ENCODE measurements at regions not wholly inside any gene's neighbourhood (a gene's known extent, or its start where the extent isn't known, plus 50 kb on each side); places are given as distances from the start of the nearest gene placed in this dataset.
"Not testable (repeated sequence)": the region's sequence is repeated elsewhere in the genome, so short reads cannot be mapped to it uniquely, and the experiment has no call there.

DNA sequence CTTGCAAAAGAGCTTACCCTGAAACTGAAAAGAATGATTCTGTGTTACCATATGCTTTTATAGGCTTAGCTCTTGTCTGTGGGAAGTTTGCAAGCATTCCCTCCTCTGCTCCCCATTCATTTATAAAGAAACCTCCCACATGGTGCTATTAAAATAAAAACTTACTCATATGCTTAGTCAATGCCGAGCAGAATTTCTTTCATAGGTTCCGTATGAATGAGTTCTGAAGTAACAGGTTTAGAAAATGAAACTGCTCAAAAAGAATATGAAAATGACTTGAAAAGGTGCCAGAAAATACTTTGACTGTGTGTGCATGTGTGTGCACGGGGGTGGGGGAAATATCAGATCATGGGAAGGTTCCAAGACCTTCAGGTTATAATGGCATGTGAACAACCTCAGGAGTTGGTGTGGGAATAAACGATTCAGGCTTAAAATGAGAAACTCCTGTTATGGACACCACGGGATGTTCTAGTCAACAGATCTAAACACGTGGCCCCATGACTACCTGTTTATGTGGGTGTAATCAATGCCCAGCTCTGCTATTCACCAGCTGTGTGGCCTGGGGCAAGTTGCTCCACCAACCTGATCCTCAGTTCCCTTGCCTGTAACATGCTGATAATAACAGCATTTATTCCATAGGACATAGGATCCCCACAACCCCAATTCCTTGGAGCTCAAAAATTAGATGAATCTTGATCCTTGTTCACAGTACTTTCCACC is 293.7 kb upstream of the PLGLB1 start:
- not testable (repeated sequence) for DNase-seq (ENCODE audit: low spot score)

- not testable (repeated sequence) for DNase-seq (ENCODE audit: low spot score)
Observed at GRCh38 chr2:87317193-87317592, 295.5 kb upstream of the PLGLB1 start.

DNA sequence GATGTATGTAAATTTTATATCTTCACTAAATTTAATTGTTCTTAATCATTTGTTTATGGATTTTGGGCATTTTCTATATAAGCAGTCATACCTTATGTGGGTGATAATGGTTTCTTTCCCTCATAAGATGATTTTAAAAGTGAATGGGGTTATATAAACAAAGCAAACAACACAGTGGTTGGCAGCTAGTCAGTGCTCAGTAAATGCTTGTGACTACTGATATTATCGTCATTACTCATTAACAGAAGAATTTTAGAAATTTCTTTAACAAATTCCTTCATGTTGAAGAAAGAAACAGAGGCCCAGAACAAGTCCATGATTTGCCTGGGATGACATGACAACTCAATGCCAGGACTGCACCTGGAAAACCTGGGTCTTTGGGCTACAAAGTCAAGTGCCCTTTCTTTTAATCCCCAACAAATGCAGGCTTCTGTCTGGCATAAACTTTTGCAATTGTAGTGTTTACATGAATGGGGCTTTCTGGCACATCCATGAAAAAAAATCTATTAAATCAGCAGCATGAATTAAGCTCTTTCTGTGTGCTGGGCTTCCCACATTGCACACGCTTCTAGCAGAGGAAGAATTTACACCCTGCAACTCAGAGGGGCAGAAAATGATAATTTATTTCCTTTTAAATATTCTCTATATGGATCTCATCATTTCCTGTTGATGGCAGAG is 297.3 kb upstream of the PLGLB1 start:
- not testable (repeated sequence) for DNase-seq (ENCODE audit: low spot score)

DNA sequence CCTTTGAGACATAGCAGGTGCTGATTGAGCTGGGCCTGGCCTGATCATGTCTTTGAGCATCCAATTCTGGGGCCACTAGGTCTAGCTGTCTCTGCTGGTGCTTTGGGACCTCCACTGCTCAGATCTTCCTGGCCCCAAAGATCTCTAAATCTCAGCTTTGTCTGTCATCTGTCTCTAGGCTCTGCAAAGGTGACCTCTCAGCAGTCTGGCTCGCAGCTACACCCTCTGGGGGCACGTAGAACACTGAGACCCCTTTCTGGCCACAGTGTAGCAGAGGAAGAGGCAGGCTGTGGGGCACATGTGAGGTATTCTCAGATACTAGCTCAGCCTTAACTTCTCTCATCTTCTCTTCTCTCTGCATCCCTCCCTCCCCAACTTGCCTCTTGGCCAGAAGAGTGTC is 298.1 kb upstream of the PLGLB1 start:
- DNase-seq (ENCODE audit: low spot score), result not testable (repeated sequence)

DNA sequence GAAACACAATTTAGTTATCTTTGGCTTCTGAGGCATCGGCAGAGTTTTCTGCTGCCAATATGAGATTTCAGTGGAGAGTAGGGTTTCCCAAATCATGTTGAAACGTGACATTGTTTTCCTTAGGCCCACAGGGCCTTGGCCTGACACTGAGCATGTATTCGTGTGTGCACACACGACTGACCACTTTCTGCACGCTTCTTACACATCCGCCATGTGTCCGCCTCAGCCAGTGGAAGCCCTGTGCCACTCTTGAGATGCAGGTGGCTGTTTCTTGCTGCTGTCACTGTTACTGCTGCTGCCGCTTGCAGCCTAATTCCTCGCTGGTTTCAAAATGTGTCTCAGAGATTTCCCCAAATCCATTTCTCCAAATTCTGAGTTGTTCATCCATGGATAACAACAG is 299.6 kb upstream of the PLGLB1 start:
- not testable (repeated sequence) for DNase-seq (ENCODE audit: low spot score)

DNA sequence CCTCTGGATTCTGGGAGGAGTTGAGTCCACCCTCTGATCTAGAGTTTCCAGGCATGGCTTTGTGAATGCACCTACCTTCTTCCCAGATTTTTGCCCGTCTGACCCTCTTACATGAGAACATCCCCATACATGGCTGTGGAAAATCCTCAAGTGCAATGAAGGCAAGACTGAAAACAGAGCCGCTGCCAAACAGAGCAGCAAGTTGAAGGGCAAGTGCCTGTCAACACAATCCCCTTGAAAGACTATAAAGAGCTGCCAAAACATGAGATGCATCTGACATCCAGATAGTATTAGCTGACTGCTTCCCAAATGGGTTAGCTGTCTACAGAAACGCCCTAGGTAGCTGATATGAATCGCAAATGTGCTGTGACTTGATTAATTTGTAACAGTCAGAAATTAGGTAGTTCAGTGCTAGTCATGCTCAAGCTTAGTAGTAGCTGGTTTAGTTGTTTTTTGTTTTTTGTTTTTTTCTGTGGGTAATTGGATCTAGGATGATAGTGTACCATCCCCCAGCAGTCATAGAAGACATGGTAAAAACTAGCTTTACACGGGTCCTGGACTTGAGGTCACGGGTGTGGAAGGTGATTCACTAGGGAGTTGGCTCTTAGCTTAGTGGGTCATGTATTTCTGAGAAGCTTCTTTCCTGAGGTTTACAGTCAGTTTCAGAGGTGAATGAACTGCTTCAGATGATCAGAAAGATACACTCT is 302.8 kb upstream of the PLGLB1 start:
- not testable (repeated sequence) for DNase-seq (ENCODE audit: low spot score)

DNA sequence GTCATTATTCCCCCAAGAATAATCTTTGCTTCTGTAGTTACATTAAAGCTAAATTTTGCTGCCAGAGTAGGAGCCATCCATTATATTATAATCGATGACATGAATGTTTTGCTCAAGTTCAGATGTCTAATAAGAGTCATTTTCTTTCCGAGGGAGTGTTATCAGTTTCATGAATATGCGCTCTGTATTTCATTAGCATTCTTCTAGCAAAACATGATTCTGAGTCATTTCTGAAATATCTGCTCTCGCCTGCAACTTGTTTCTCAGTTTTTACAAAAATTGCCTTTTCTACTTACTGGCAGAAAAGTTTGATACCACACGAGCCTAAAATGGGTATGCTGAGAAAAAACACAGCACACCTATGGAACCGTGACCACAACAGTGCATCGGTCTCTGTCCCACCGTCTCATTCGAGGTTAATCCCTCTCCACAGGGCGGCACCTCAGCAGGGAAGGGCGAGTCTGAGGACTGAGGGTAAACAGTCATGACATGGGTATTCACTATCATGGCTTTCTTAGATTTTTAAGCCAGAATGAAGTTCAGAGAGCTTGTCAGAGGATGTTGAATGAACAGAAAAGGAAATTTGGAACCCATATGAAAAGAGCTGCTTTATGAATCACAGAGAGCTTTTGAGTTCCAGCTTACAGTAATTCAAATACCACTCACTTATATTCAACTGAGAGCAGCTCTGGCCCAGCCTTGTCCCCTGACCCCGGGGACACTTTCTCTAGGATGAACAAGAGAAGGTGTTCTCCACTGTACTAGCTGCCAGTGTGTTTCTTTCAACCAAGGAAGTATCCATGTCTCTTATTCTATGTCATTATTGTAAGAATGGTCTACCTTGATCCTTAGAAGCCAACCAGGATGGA is 303.6 kb upstream of the PLGLB1 start:
- not testable (repeated sequence) for DNase-seq (ENCODE audit: low spot score)

DNA sequence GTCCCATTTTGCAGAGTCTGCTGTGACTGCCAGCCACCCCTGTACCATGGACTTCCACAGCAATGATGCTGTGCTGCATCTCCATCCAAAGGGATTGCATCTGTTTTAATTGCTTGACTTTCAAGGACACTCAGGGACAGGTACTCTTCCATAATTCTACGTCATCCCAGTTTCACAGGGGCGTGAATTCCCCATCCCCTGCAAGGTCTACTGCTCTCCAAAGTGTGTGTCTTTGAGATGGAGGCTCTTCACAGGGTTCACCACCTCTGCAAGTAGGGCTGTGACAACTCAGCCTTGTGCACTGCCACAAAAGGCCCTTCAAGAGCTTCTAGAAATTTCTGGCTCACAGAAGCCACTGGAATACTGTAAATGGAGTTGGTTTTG is 304.3 kb upstream of the PLGLB1 start:
- DNase-seq (ENCODE audit: low spot score), result not testable (repeated sequence)

DNA sequence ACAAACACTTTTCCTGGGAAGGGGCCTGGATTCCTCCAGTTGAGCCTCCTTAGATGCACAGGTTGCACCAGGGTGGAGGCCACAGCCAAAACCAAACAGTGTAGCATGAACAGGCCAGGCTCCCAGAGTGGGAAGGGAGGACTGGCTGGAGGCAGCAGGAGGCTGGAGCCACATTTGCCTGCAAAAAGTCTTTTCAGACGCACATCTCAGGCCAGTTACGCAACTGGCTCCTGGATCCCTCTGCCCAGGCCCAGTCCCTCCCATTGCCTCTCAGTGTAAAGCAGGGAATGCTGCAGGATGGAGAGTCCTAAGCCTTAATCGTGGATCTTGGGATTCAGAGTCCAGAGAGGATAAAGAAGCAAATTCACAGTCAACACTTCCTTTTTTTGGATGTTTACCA is 305.1 kb upstream of the PLGLB1 start:
- not testable (repeated sequence) for DNase-seq (ENCODE audit: low spot score)

GRCh38 chr2:87327648-87328371 is 306.2 kb upstream of the PLGLB1 start:
- DNase-seq (ENCODE audit: low spot score), result not testable (repeated sequence)

DNA sequence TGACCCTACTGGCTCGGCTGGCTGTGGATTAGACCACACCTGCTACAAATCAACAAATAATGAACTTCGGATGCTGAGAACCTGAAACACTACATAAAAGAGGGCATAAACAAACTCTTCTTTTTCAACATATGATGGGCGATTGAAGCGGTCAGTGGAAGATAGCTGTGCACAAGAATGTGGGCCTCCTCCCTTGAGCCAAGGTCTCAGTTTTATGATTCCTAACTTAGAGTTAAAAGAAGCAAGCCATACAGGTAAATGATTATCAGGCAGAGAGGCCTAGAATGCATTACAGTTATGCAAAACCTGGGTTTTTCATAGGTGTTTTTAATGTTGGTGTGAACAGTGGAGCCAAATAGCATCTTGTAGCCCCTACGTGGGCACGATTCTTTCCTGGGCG is 307.9 kb upstream of the PLGLB1 start:
- not testable (repeated sequence) for DNase-seq (ENCODE audit: low spot score)

DNA sequence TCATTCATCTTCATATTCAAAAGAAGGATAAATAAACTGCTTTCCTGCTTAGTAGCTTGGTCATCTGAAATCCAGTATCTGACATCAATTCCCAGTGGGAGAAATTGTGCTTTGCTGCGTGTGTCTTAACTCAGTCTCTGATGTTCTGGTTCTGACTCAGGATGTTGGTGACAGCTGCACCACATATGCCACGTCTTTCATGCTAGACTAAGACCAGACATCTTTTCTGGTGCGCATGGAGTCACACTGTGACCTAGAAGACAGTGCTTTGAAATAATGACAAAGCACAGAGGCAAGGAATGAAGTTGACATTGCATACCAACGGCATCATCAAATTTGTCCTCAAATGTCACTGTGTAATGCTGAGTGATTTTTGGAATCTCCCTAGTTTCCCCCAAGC is 308.8 kb upstream of the PLGLB1 start:
- DNase-seq (ENCODE audit: low spot score), result not testable (repeated sequence)

- DNase-seq (ENCODE audit: low spot score), result not testable (repeated sequence)
Observed at GRCh38 chr2:87331940-87332583, 310.4 kb upstream of the PLGLB1 start.

DNA sequence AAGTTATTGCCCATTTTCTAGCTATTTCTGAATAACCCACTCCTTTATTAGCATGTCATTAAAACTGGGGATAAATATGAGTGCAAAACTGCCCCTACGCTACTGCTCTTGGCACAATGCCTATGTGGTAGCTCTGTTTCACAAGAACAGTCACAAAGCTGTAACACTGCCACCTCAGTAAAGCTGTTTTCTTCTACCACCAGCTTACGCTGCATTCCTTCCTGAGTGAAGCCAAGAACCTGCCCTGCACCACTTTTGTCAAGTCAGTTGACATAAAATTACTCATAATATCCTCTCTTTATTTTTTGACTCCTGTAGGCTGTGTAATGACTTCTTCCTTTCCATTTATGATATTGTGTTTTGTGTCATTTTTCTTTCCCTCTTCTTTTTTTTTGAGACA is 313.2 kb upstream of the PLGLB1 start:
- not testable (repeated sequence) for DNase-seq (ENCODE audit: low spot score)

- not testable (repeated sequence) for DNase-seq (ENCODE audit: low spot score)
Observed at GRCh38 chr2:87338998-87339397, 317.4 kb upstream of the PLGLB1 start.

- DNase-seq (ENCODE audit: low spot score), result not testable (repeated sequence)
Observed at GRCh38 chr2:87341601-87342014, 320.0 kb upstream of the PLGLB1 start.

GRCh38 chr2:87342175-87342574 is 320.5 kb upstream of the PLGLB1 start:
- not testable (repeated sequence) for DNase-seq (ENCODE audit: low spot score)

DNA sequence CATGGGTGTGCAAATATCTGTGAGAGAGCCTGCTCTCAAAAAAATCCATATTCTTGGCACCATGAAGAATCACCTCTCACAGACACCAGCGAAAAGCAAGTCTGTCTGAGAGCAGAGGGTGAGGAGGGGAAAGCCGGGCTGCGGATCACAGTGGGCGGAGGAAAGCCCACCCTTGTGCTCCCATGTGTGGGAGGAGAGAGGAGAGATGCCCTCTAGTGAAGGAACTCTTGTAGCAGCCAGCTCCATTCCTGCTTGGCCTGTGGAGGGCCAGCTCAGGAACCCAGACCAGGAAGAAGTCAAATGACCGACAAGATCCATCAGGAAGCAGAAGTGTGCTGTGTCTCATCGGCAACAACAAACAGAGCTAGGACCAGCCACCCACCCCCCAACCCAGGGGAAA is 321.7 kb upstream of the PLGLB1 start:
- not testable (repeated sequence) for DNase-seq (ENCODE audit: low spot score)

DNA sequence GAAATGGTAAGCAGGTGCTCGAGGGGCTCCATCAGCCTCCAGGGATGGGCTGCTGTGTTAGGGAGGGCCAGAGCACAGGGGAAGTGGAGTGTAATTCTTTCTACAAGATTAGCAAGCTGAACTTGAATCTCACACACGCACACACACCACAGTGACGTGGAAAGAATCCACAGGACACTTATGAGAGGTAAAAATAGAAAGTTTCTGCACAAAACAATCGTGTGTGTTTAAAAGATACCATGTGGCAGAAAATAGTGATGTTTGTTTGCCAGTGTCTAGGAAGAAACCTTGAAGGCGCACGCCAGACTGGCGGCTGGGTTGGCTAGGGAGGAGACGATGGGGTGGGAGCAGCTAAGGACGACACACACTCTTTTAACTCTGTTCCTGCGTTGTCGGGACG is 323.6 kb upstream of the PLGLB1 start:
- DNase-seq (ENCODE audit: low spot score), result not testable (repeated sequence)

DNA sequence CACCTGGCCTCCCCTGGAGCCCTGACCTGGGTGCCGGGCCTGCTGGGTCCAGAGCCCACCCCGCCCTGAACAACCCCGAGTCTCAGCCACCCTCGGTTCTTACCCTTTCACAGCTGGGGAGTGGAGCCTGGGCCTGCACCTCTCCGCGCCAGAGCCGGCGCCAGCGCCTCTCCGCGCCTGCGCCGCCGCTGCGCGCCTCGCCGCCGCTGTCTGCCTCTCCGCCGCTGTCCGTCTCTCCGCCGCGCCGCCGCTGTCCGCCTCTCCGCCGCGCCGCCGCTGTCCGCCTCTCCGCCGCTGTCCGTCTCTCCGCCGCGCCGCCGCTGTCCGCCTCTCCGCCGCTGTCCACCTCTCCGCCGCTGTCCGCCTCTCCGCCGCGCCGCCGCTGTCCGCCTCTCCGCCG is 326.9 kb upstream of the PLGLB1 start:
- not testable (repeated sequence) for DNase-seq (ENCODE audit: low spot score)

DNA sequence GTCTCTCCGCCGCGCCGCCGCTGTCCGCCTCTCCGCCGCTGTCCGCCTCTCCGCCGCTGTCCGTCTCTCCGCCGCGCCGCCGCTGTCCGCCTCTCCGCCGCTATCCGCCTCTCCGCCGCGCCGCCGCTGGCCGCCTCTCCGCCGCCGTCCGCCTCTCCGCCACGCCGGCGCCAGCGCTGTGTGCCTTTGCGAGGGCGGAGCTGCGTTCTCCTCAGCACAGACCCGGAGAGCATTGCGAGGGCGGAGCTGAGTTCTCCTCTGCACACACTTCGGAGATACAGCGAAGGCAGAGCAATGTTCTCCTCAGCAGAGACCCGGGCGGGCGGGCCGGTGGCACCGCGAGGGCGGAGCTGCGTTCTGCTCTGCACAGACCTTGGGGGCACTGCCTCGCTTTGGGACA is 327.4 kb upstream of the PLGLB1 start:
- DNase-seq (ENCODE audit: low spot score), result not testable (repeated sequence)

Measured in iPS-NIHi11 (cell line).